ENCODE measurements at regions not wholly inside any gene's neighbourhood (a gene's known extent, or its start where the extent isn't known, plus 50 kb on each side); places are given as distances from the start of the nearest gene placed in this dataset.

GRCh38 chr5:56323505-56323904 is 90.4 kb upstream of the ANKRD55 start:
- ATAC-seq (no peak), DNase-seq (ENCODE audit: extremely low read depth in 1 of 4, low spot score in 3 of 4) (no peak), FAIRE-seq (no peak)
- H2AFZ ChIP-seq (ENCODE audit: low read depth, low read length) = no peak overlapping the region
- ChIA-PET POLR2A (interaction anchor here (1.0 kb wide), 1 partner anchor 30 kb away, joined by 3 read pairs; no protein-coding TSS in a partner anchor), CTCF (ENCODE audit: low intra/inter-chr PET ratio) (no interaction called here)
- in situ Hi-C loops (cut with MboI) = no loop called here
- H3K9ac ChIP-seq (ENCODE audit: insufficient read depth in 1 of 2, low read depth in 2 of 2, low read length in 2 of 2) = no peak overlapping the region
- H3K27me3 ChIP-seq (ENCODE audit: control insufficient read depth in 2 of 2, insufficient read depth in 2 of 2, low read length in 2 of 2) = peaks cover 16 to 22% of the 10 kb centered on the region in 2 experiments
- H3K4me3 ChIP-seq = no peak overlapping the region
- H4K20me1 ChIP-seq (replicated peaks; ENCODE audit: control insufficient read depth, insufficient read depth, low read length) = no peaks in the 10 kb centered on the region
- H3K36me3 ChIP-seq (ENCODE audit: control insufficient read depth, insufficient read depth, low read length) = no peaks in the 10 kb centered on the region
- no peak overlapping the region for H3K4me2 ChIP-seq (ENCODE audit: insufficient read depth, low read length)
- no peaks in the 10 kb centered on the region; a peak in 1 of 5 replicates for H3K4me1 ChIP-seq (replicated peaks in 1 of 2; ENCODE audit: control insufficient read depth in 2 of 2, insufficient read depth in 2 of 2, low read length in 2 of 2)
- intact Hi-C loops (cut with micrococcal nuclease) = no loop called here
- TF ChIP-seq CHD4 (IDR thresholded peaks at IDR 0.05; ENCODE audit: insufficient read depth, insufficient replicate concordance, low read depth, low read length, poor library complexity, severe bottlenecking) (no peak), PHTF2 (CRISPR knock-in tag; IDR thresholded peaks at IDR 0.05) (no peak), FOXA3 (CRISPR knock-in tag; conservative IDR thresholded peaks at IDR 0.05 in 1 of 2, IDR thresholded peaks at IDR 0.05 in 1 of 2) (no peak), SAP30 (IDR thresholded peaks at IDR 0.05; ENCODE audit: borderline replicate concordance, insufficient read depth, low read depth, low read length, poor library complexity, severe bottlenecking) (no peak), MBD2 (IDR thresholded peaks at IDR 0.05; ENCODE audit: borderline replicate concordance, low read depth) (no peak), DACH1 (IDR thresholded peaks at IDR 0.05; ENCODE audit: partially characterized antibody) (no peak), ZBTB8A (IDR thresholded peaks at IDR 0.05; ENCODE audit: partially characterized antibody) (no peak), SREBF1 (IDR thresholded peaks at IDR 0.05; ENCODE audit: borderline replicate concordance, low read depth, low read length) (no peak), CBX5 (IDR thresholded peaks at IDR 0.05; ENCODE audit: borderline replicate concordance, low read depth) (no peak), JUNB (CRISPR knock-in tag; conservative IDR thresholded peaks at IDR 0.05) (no peak), SMAD2 (IDR thresholded peaks at IDR 0.05; ENCODE audit: low read depth, low read length) (no peak), HNRNPH1 (optimal IDR thresholded peaks at IDR 0.05; ENCODE audit: low read depth, low read length) (no peak)
- no TSS peak for BruUV-seq (replicated peaks)
- no peaks in the 10 kb centered on the region for H3K9me1 ChIP-seq (ENCODE audit: control insufficient read depth, insufficient read depth, low read length)
- H3K27ac ChIP-seq (ENCODE audit: extremely low read depth, low read depth, low read length) = no peak overlapping the region
- no peaks in the 10 kb centered on the region for H3K79me2 ChIP-seq (ENCODE audit: control insufficient read depth, insufficient read depth, low read length)
- 14% methylated on average over 2 of the region's 2 CpGs for WGBS (ENCODE audit: insufficient coverage, low coverage, missing lambda C conversion rate)
- H3K9me3 ChIP-seq (replicated peaks; ENCODE audit: control insufficient read depth, insufficient read depth, low read depth, low read length) = no peaks in the 10 kb centered on the region

Data from K562 (cell line).